ENCODE measurements at regions not wholly inside any gene's neighbourhood (a gene's known extent, or its start where the extent isn't known, plus 50 kb on each side); places are given as distances from the start of the nearest gene placed in this dataset.

GRCh38 chr22:23522623-23523251 lies 57.4 kb downstream of the IGLL1 start:
- Histone ChIP-seq H2AFZ (ENCODE audit: low read length) (no peak overlapping the region; the same call in 1 of the 2 replicates), H3K4me3 (ENCODE audit: low read depth, low read length, poor library complexity, severe bottlenecking) (no peak overlapping the region), H3K79me2 (ENCODE audit: insufficient read depth, low read depth, low read length) (no peaks in the 10 kb centered on the region), H3K36me3 (ENCODE audit: insufficient read depth, low read length) (no peaks in the 10 kb centered on the region), H3K4me1 (ENCODE audit: insufficient read depth, low read length, poor library complexity, severe bottlenecking) (peaks cover 21% of the 10 kb centered on the region), H3K9me2 (ENCODE audit: insufficient read depth, low read length) (no peaks in the 10 kb centered on the region), H3K4me2 (ENCODE audit: low read length) (peak overlapping the region; percentile 84), H4K20me1 (ENCODE audit: insufficient read depth, low read length) (no peaks in the 10 kb centered on the region), H3K9me3 (ENCODE audit: low read length) (no peaks in the 10 kb centered on the region), H3K27ac (ENCODE audit: low read depth, low read length, poor library complexity, severe bottlenecking) (no peak overlapping the region)
- CTCF ChIA-PET (ENCODE audit: unreplicated experiment), result no interaction called here
- intact Hi-C loops (cut with micrococcal nuclease; ENCODE audit: unreplicated experiment), result no loop called here
- no peak for TF ChIP-seq EZH2phosphoT487 (IDR thresholded peaks at IDR 0.05; ENCODE audit: borderline replicate concordance, low read depth, low read length)
- TF ChIP-seq CTCF (conservative IDR thresholded peaks at IDR 0.05; ENCODE audit: low read length), result no peak
- POLR2A ChIA-PET, result no interaction called here
- no TSS peak for BruUV-seq (replicated peaks)
- DNase-seq (ENCODE audit: low spot score), result no peak

GRCh38 chr22:23521441-23522113 lies 58.5 kb downstream of the IGLL1 start:
- Histone ChIP-seq H2AFZ (ENCODE audit: low read length) (peak overlapping the region; percentile 78), H3K27ac (ENCODE audit: low read depth, low read length, poor library complexity, severe bottlenecking) (no peak overlapping the region), H4K20me1 (ENCODE audit: insufficient read depth, low read length) (no peaks in the 10 kb centered on the region), H3K9me3 (ENCODE audit: low read length) (no peaks in the 10 kb centered on the region), H3K36me3 (ENCODE audit: insufficient read depth, low read length) (no peaks in the 10 kb centered on the region), H3K9me2 (ENCODE audit: insufficient read depth, low read length) (no peaks in the 10 kb centered on the region), H3K79me2 (ENCODE audit: insufficient read depth, low read depth, low read length) (no peaks in the 10 kb centered on the region), H3K4me3 (ENCODE audit: low read depth, low read length, poor library complexity, severe bottlenecking) (peak overlapping the region; percentile 57), H3K4me2 (ENCODE audit: low read length) (peak overlapping the region; percentile 84), H3K4me1 (ENCODE audit: insufficient read depth, low read length, poor library complexity, severe bottlenecking) (peaks cover 25% of the 10 kb centered on the region)
- TF ChIP-seq EZH2phosphoT487 (IDR thresholded peaks at IDR 0.05; ENCODE audit: borderline replicate concordance, low read depth, low read length), result no peak
- TF ChIP-seq CTCF (conservative IDR thresholded peaks at IDR 0.05; ENCODE audit: low read length), result peak; percentile 55
- CTCF ChIA-PET (ENCODE audit: unreplicated experiment), result no interaction called here
- POLR2A ChIA-PET, result no interaction called here
- peak; percentile 85 for DNase-seq (ENCODE audit: low spot score)
- intact Hi-C loops (cut with micrococcal nuclease; ENCODE audit: unreplicated experiment), result loop anchor here (2.0 kb wide), 1 partner anchor 25 kb away; no protein-coding TSS in a partner anchor
- BruUV-seq (replicated peaks), result no TSS peak

GRCh38 chr22:23520863-23521440 lies 59.1 kb downstream of the IGLL1 start:
- no peak overlapping the region for H3K27ac ChIP-seq (ENCODE audit: low read depth, low read length, poor library complexity, severe bottlenecking)
- intact Hi-C loops (cut with micrococcal nuclease; ENCODE audit: unreplicated experiment), result loop anchor here (2.0 kb wide), 1 partner anchor 24 kb away; no protein-coding TSS in a partner anchor
- H3K4me3 ChIP-seq (ENCODE audit: low read depth, low read length, poor library complexity, severe bottlenecking), result no peak overlapping the region
- CTCF ChIA-PET (ENCODE audit: unreplicated experiment), result no interaction called here
- POLR2A ChIA-PET, result no interaction called here
- H3K4me1 ChIP-seq (ENCODE audit: insufficient read depth, low read length, poor library complexity, severe bottlenecking), result peaks cover 25% of the 10 kb centered on the region
- no peaks in the 10 kb centered on the region for H3K9me2 ChIP-seq (ENCODE audit: insufficient read depth, low read length)
- H3K4me2 ChIP-seq (ENCODE audit: low read length), result peak overlapping the region; percentile 84; the same call in 1 of the 2 replicates
- no TSS peak for BruUV-seq (replicated peaks)
- no peaks in the 10 kb centered on the region for H4K20me1 ChIP-seq (ENCODE audit: insufficient read depth, low read length)
- TF ChIP-seq CTCF (conservative IDR thresholded peaks at IDR 0.05; ENCODE audit: low read length), result no peak
- no peak for TF ChIP-seq EZH2phosphoT487 (IDR thresholded peaks at IDR 0.05; ENCODE audit: borderline replicate concordance, low read depth, low read length)
- no peak for DNase-seq (ENCODE audit: low spot score)
- H3K36me3 ChIP-seq (ENCODE audit: insufficient read depth, low read length), result no peaks in the 10 kb centered on the region
- H3K9me3 ChIP-seq (ENCODE audit: low read length), result no peaks in the 10 kb centered on the region
- peak overlapping the region; percentile 78; the same call in 1 of the 2 replicates for H2AFZ ChIP-seq (ENCODE audit: low read length)
- H3K79me2 ChIP-seq (ENCODE audit: insufficient read depth, low read depth, low read length), result no peaks in the 10 kb centered on the region

All from OCI-LY7 (cell line).